Left cardiac atrium (tissue), 4 donors: ENCODE measurements at regions not wholly inside any gene's neighbourhood (a gene's known extent, or its start where the extent isn't known, plus 50 kb on each side); places are given as distances from the start of the nearest gene placed in this dataset.

Experiments
- ATAC-seq, 2 donors: fragments of 200-7000 bp; cut with Tn5 transposase; one replicate each; pipeline ENCODE4 v1.9.1; 2020; ENCODE audit warnings: mild to moderate bottlenecking in 2 of 2, moderate library complexity in 2 of 2
- DNase-seq: peaks from one replicate; pipeline ENCODE4 v3.0.0-alpha.2; 2020
- intact Hi-C, 2 donors: fragments of 100-400 bp; cut with DNase I; formaldehyde crosslinking; loops; one replicate each; pipeline versions ENCODE4 v1.14.1 to v1.15.1; 2022 to 2023
- donor health status: DM: no; HTN: yes; CAD: no.
- donor health status: DM: no; HTN: yes; CAD: no; lungs with severe emphysema.
- donor health status: DM: yes; HTN: yes; CAD: no.
- donor health status: Dilated cardiomyopathy.

GRCh38 chr18:51734576-51734975 is 537.1 kb upstream of the MEX3C start:
- DNase-seq (no peak), ATAC-seq (no peak)
- intact Hi-C loops = no loop called here

GRCh38 chr18:51739044-51739666 is 541.7 kb upstream of the MEX3C start:
- DNase-seq (no peak), ATAC-seq (no peak)
- intact Hi-C loops = no loop called here

GRCh38 chr18:51751901-51752300 is 554.4 kb upstream of the MEX3C start:
- intact Hi-C loops = no loop called here
- no peak for ATAC-seq
- DNase-seq = no peak

- intact Hi-C loops = no loop called here
- ATAC-seq (no peak), DNase-seq (no peak)
Observed at GRCh38 chr18:51753365-51754057, 556.0 kb upstream of the MEX3C start.

GRCh38 chr18:51754566-51754965 is 557.1 kb upstream of the MEX3C start:
- intact Hi-C loops = no loop called here
- no peak for ATAC-seq
- no peak for DNase-seq

- intact Hi-C loops = no loop called here
- ATAC-seq = no peak
Observed at GRCh38 chr18:51757255-51757924, 559.9 kb upstream of the MEX3C start.

GRCh38 chr18:51762373-51762772 is 564.9 kb upstream of the MEX3C start:
- DNase-seq (no peak), ATAC-seq (no peak)
- intact Hi-C loops = no loop called here

More at GRCh38 chr18:51757255-51757924, 559.9 kb upstream of the MEX3C start:
- DNase-seq = no peak

GRCh38 chr18:51765606-51766360 is 568.3 kb upstream of the MEX3C start:
- intact Hi-C loops = no loop called here
- no peak for DNase-seq
- ATAC-seq = no peak

GRCh38 chr18:51767293-51767692 is 569.8 kb upstream of the MEX3C start:
- DNase-seq (no peak), ATAC-seq (no peak)
- intact Hi-C loops = no loop called here

GRCh38 chr18:51778115-51778514 is 561.9 kb upstream of the DCC start:
- DNase-seq = no peak
- no peak for ATAC-seq

GRCh38 chr18:51789871-51790270 is 550.1 kb upstream of the DCC start:
- ATAC-seq (no peak), DNase-seq (no peak)
- intact Hi-C loops = no loop called here

More at GRCh38 chr18:51778115-51778514, 561.9 kb upstream of the DCC start:
- intact Hi-C loops = no loop called here

- no peak for DNase-seq
- ATAC-seq = no peak
- intact Hi-C loops = no loop called here
Observed at GRCh38 chr18:51801514-51801913, 538.5 kb upstream of the DCC start.

GRCh38 chr18:51802569-51803428 is 537.2 kb upstream of the DCC start:
- DNase-seq (no peak), ATAC-seq (no peak)
- intact Hi-C loops = no loop called here

- DNase-seq = no peak
- no peak for ATAC-seq
- intact Hi-C loops = no loop called here
Observed at GRCh38 chr18:51807336-51807735, 532.7 kb upstream of the DCC start.

GRCh38 chr18:51811883-51812282 is 528.1 kb upstream of the DCC start:
- ATAC-seq = no peak
- no peak for DNase-seq
- intact Hi-C loops = no loop called here

GRCh38 chr18:51813740-51814139 is 526.3 kb upstream of the DCC start:
- DNase-seq (no peak), ATAC-seq (no peak)
- intact Hi-C loops = no loop called here

- no peak for ATAC-seq
- no peak for DNase-seq
- intact Hi-C loops = no loop called here
Observed at GRCh38 chr18:51821610-51822009, 518.4 kb upstream of the DCC start.

- ATAC-seq = no peak
- intact Hi-C loops = no loop called here
- DNase-seq = no peak
Observed at GRCh38 chr18:51824746-51825145, 515.3 kb upstream of the DCC start.

GRCh38 chr18:51833850-51834249 is 506.1 kb upstream of the DCC start:
- DNase-seq (no peak), ATAC-seq (no peak)
- intact Hi-C loops = no loop called here
